EH (cell line): ENCODE measurements at regions not wholly inside any gene's neighbourhood (a gene's known extent, or its start where the extent isn't known, plus 50 kb on each side); places are given as distances from the start of the nearest gene placed in this dataset.

Experiments
- DNase-seq: peaks from one replicate; pipeline ENCODE4 v3.0.0-alpha.2; 2015; ENCODE audit warnings: low read depth

DNA sequence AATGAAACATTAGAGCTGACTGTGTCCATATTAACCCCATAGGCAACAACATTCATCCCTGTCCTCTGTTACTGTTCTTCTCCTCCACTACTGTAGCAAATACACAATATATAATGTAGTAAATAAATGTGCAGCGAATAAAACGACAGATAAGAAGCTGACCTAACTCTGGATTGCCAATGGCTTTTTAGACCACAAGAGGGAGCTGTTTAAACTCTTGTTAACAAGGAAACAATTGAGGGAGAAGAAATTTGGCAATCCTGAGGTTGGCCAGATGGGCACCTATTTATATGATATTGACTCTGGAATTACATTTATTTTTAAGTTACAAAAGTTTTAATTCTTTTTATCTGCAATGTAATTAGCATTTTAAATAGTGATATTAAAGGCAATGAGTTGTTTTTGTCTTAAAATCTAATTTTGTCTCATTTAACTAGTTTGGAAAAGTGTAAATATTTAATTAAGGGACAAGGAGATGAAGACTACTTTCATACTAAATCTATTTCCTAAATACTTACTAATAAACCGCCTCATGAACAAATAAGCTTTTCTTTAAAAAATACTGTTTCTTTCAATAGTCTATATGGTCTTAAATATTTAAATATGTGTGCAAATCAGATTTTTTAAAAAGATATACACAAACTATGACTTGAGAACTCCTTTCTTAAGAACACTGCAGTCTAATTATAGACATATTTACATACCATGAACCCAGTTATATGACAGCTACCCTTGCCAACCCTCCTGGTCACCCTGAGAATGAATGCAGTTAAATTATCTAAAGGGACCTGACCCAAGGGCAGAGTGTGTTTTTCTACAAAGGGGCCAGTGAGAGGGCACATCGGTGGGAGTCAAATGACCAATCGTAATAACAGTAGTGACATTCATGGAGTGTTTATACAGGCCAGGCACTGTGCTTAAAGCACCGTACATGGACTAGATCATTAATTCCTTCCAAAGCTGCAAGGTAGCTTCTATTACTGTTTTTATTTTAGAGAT, 52.9 kb upstream of the HPF1 start:
- peak; percentile 77 for DNase-seq

DNA sequence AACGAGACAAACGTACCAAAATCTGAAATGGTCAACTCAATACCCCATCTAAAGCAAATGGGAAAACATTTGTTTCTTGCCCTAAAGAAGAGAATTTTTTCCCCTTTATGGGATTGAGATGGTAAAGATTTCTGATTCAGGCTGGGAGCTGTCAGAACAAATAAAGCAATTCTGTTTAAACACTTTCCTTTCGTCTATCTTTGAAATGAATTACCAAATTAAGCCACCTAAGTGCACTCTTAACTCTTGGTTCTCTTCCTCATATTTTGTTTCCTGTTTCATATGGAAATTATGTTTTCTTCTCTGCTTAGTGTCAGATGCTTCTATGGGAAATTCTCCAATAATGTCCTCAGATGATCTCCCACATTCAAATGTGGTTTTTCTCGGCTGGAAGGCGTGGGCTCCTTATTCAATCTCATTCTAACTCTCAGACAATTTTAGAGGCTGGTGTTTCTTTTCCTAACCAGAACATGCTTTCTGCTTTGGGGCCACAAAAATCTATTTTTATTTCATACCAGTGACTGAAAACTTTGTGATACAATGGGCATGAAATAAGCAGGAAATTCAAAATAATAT, 50.3 kb upstream of the HPF1 start:
- no peak for DNase-seq
